T-helper 1 cell treated with Interleukin-12 subunit alpha and Interleukin-12 subunit beta and Interleukin-4 antibody, amounts not matched to agents 30 μg/mL and 1 μg/mL, for 36 hours (primary cell): ENCODE measurements at regions not wholly inside any gene's neighbourhood (a gene's known extent, or its start where the extent isn't known, plus 50 kb on each side); places are given as distances from the start of the nearest gene placed in this dataset.

Source experiments
- H3K27ac Mint-ChIP-seq: one replicate; pipeline ENCODE4 v1.8.0; 2021; ENCODE audit warnings: mild to moderate bottlenecking, mixed read lengths
- H3K27me3 Mint-ChIP-seq: one replicate; pipeline ENCODE4 v1.8.0; 2021; ENCODE audit warnings: low read depth, mixed read lengths
- H3K36me3 Mint-ChIP-seq: one replicate; pipeline ENCODE4 v1.8.0; 2021; ENCODE audit warnings: low read depth, mixed read lengths
- H3K4me1 Mint-ChIP-seq: one replicate; pipeline ENCODE4 v1.8.0; 2021; ENCODE audit warnings: low read depth, mixed read lengths
- H3K4me3 Mint-ChIP-seq: one replicate; pipeline ENCODE4 v1.8.0; 2021; ENCODE audit warnings: mild to moderate bottlenecking, moderate library complexity, mixed read lengths
- H3K9me3 Mint-ChIP-seq: one replicate; pipeline ENCODE4 v1.8.0; 2021; ENCODE audit warnings: mixed read lengths

GRCh38 chr7:25895792-25896171, 256.2 kb upstream of the NFE2L3 start:
- H3K9me3 Mint-ChIP-seq, result no peaks in the 10 kb centered on the region
- H3K4me3 Mint-ChIP-seq, result peak overlapping the region; percentile 56
- H3K4me1 Mint-ChIP-seq, result peaks cover 27% of the 10 kb centered on the region
- peaks cover 10% of the 10 kb centered on the region for H3K27me3 Mint-ChIP-seq
- no peak overlapping the region for H3K27ac Mint-ChIP-seq
- no peaks in the 10 kb centered on the region for H3K36me3 Mint-ChIP-seq

GRCh38 chr7:25897261-25897782, 254.7 kb upstream of the NFE2L3 start:
- Mint-ChIP-seq H3K36me3 (no peaks in the 10 kb centered on the region), H3K27me3 (peaks cover 5% of the 10 kb centered on the region), H3K27ac (no peak overlapping the region)

GRCh38 chr7:25900245-25900644, 251.8 kb upstream of the NFE2L3 start:
- no peaks in the 10 kb centered on the region for H3K9me3 Mint-ChIP-seq
- H3K4me3 Mint-ChIP-seq, result no peak overlapping the region
- no peak overlapping the region for H3K27ac Mint-ChIP-seq
- peaks cover 5% of the 10 kb centered on the region for H3K27me3 Mint-ChIP-seq
- no peaks in the 10 kb centered on the region for H3K36me3 Mint-ChIP-seq
- H3K4me1 Mint-ChIP-seq, result peaks cover 4% of the 10 kb centered on the region

More at GRCh38 chr7:25897261-25897782, 254.7 kb upstream of the NFE2L3 start:
- Mint-ChIP-seq H3K4me1 (peaks cover 27% of the 10 kb centered on the region), H3K9me3 (no peaks in the 10 kb centered on the region), H3K4me3 (no peak overlapping the region)

- Mint-ChIP-seq H3K27ac (no peak overlapping the region), H3K4me1 (peaks cover 3% of the 10 kb centered on the region), H3K4me3 (no peak overlapping the region), H3K9me3 (no peaks in the 10 kb centered on the region), H3K36me3 (no peaks in the 10 kb centered on the region), H3K27me3 (peaks cover 3% of the 10 kb centered on the region)
These were observed 251.1 kb upstream of the NFE2L3 start for GRCh38 chr7:25900877-25901276.

GRCh38 chr7:25901658-25902057, 250.3 kb upstream of the NFE2L3 start:
- Mint-ChIP-seq H3K27ac (no peak overlapping the region), H3K4me3 (no peak overlapping the region), H3K27me3 (no peaks in the 10 kb centered on the region), H3K36me3 (no peaks in the 10 kb centered on the region), H3K9me3 (no peaks in the 10 kb centered on the region), H3K4me1 (peaks cover 6% of the 10 kb centered on the region)

GRCh38 chr7:25906003-25906402, 246.0 kb upstream of the NFE2L3 start:
- Mint-ChIP-seq H3K4me3 (no peak overlapping the region), H3K9me3 (no peaks in the 10 kb centered on the region), H3K36me3 (no peaks in the 10 kb centered on the region), H3K27ac (no peak overlapping the region), H3K4me1 (peaks cover 6% of the 10 kb centered on the region), H3K27me3 (no peaks in the 10 kb centered on the region)

GRCh38 chr7:25906760-25907159, 245.2 kb upstream of the NFE2L3 start:
- H3K4me1 Mint-ChIP-seq, result peaks cover 6% of the 10 kb centered on the region
- no peaks in the 10 kb centered on the region for H3K9me3 Mint-ChIP-seq
- no peak overlapping the region for H3K27ac Mint-ChIP-seq
- no peaks in the 10 kb centered on the region for H3K36me3 Mint-ChIP-seq
- H3K27me3 Mint-ChIP-seq, result no peaks in the 10 kb centered on the region
- no peak overlapping the region for H3K4me3 Mint-ChIP-seq

- peaks cover 6% of the 10 kb centered on the region for H3K4me1 Mint-ChIP-seq
- no peaks in the 10 kb centered on the region for H3K36me3 Mint-ChIP-seq
- no peaks in the 10 kb centered on the region for H3K9me3 Mint-ChIP-seq
- H3K27ac Mint-ChIP-seq, result no peak overlapping the region
- no peak overlapping the region for H3K4me3 Mint-ChIP-seq
- H3K27me3 Mint-ChIP-seq, result no peaks in the 10 kb centered on the region
These were observed 244.8 kb upstream of the NFE2L3 start for GRCh38 chr7:25907214-25907613.

- H3K9me3 Mint-ChIP-seq, result no peaks in the 10 kb centered on the region
- H3K27me3 Mint-ChIP-seq, result no peaks in the 10 kb centered on the region
- H3K36me3 Mint-ChIP-seq, result no peaks in the 10 kb centered on the region
- H3K27ac Mint-ChIP-seq, result no peak overlapping the region
- H3K4me3 Mint-ChIP-seq, result no peak overlapping the region
- peaks cover 6% of the 10 kb centered on the region for H3K4me1 Mint-ChIP-seq
These were observed 244.3 kb upstream of the NFE2L3 start for GRCh38 chr7:25907731-25908130.

GRCh38 chr7:25908154-25908949, 243.6 kb upstream of the NFE2L3 start:
- no peaks in the 10 kb centered on the region for H3K9me3 Mint-ChIP-seq
- H3K27me3 Mint-ChIP-seq, result peaks cover 1% of the 10 kb centered on the region

GRCh38 chr7:25911738-25912607, 240.0 kb upstream of the NFE2L3 start:
- Mint-ChIP-seq H3K9me3 (no peaks in the 10 kb centered on the region), H3K27me3 (peaks cover 14% of the 10 kb centered on the region), H3K36me3 (no peaks in the 10 kb centered on the region), H3K4me1 (peaks cover 4% of the 10 kb centered on the region), H3K27ac (no peak overlapping the region), H3K4me3 (no peak overlapping the region)

More at GRCh38 chr7:25908154-25908949, 243.6 kb upstream of the NFE2L3 start:
- H3K4me1 Mint-ChIP-seq, result peaks cover 6% of the 10 kb centered on the region
- H3K4me3 Mint-ChIP-seq, result no peak overlapping the region
- H3K27ac Mint-ChIP-seq, result no peak overlapping the region
- no peaks in the 10 kb centered on the region for H3K36me3 Mint-ChIP-seq

- peaks cover 10% of the 10 kb centered on the region for H3K9me3 Mint-ChIP-seq
- peaks cover 18% of the 10 kb centered on the region for H3K27me3 Mint-ChIP-seq
- no peaks in the 10 kb centered on the region for H3K36me3 Mint-ChIP-seq
- peaks cover 4% of the 10 kb centered on the region for H3K4me1 Mint-ChIP-seq
- H3K4me3 Mint-ChIP-seq, result no peak overlapping the region
- no peak overlapping the region for H3K27ac Mint-ChIP-seq
These were observed 238.3 kb upstream of the NFE2L3 start for GRCh38 chr7:25913598-25914224.

GRCh38 chr7:25918731-25919130, 233.3 kb upstream of the NFE2L3 start:
- Mint-ChIP-seq H3K36me3 (no peaks in the 10 kb centered on the region), H3K4me1 (peaks cover 2% of the 10 kb centered on the region), H3K4me3 (no peak overlapping the region), H3K9me3 (peaks cover 16% of the 10 kb centered on the region), H3K27ac (no peak overlapping the region), H3K27me3 (peaks cover 36% of the 10 kb centered on the region)

GRCh38 chr7:25922296-25922695, 229.7 kb upstream of the NFE2L3 start:
- no peaks in the 10 kb centered on the region for H3K4me1 Mint-ChIP-seq
- peaks cover 16% of the 10 kb centered on the region for H3K9me3 Mint-ChIP-seq
- H3K27ac Mint-ChIP-seq, result no peak overlapping the region
- no peaks in the 10 kb centered on the region for H3K36me3 Mint-ChIP-seq
- peaks cover 30% of the 10 kb centered on the region for H3K27me3 Mint-ChIP-seq
- no peak overlapping the region for H3K4me3 Mint-ChIP-seq
